ENCODE measurements at regions not wholly inside any gene's neighbourhood (a gene's known extent, or its start where the extent isn't known, plus 50 kb on each side); places are given as distances from the start of the nearest gene placed in this dataset.

GRCh38 chr5:58138791-58139190 lies 321.1 kb downstream of the PLK2 start:
- Histone ChIP-seq H3K27ac (ENCODE audit: insufficient read depth in 1 of 2, low read depth in 1 of 2, low read length in 2 of 2, poor library complexity in 1 of 2, severe bottlenecking in 2 of 2) (no peak overlapping the region), H3K27me3 (replicated peaks in 2 of 5; ENCODE audit: control insufficient read depth in 4 of 5, insufficient read depth in 5 of 5, low read length in 4 of 5) (no peaks in the 10 kb centered on the region), H3K4me1 (ENCODE audit: control extremely low read depth in 1 of 4, control insufficient read depth in 4 of 4, insufficient read depth in 4 of 4, low read length in 3 of 4) (no peaks in the 10 kb centered on the region), H3K4me3 (ENCODE audit: control insufficient read depth in 1 of 7, extremely low read depth in 1 of 7, insufficient read depth in 4 of 7, low read depth in 2 of 7, low read length in 6 of 7) (no peak overlapping the region), H3K9me3 (ENCODE audit: control extremely low read depth in 1 of 5, control insufficient read depth in 4 of 5, insufficient read depth in 2 of 5, low read depth in 1 of 5, low read length in 4 of 5) (peaks cover 0 to 2% (median 0%) of the 10 kb centered on the region in 5 experiments), H3K36me3 (ENCODE audit: control insufficient read depth in 4 of 4, insufficient read depth in 4 of 4, low read length in 3 of 4) (no peaks in the 10 kb centered on the region)
- no peak for DNase-seq
- WGBS (ENCODE audit: insufficient coverage): 100% methylated on average over 2 of the region's 2 CpGs
- ChIA-PET CTCF (no interaction called here), POLR2A (no interaction called here)

- no peaks in the 10 kb centered on the region for H3K4me1 ChIP-seq (ENCODE audit: control extremely low read depth in 1 of 4, control insufficient read depth in 4 of 4, insufficient read depth in 4 of 4, low read length in 3 of 4)
- H3K27me3 ChIP-seq (replicated peaks in 2 of 5; ENCODE audit: control insufficient read depth in 4 of 5, insufficient read depth in 5 of 5, low read length in 4 of 5): no peaks in the 10 kb centered on the region
- 83% methylated on average over 2 of the region's 5 CpGs for WGBS (ENCODE audit: insufficient coverage)
- no peaks in the 10 kb centered on the region for H3K9me3 ChIP-seq (ENCODE audit: control extremely low read depth in 1 of 5, control insufficient read depth in 4 of 5, insufficient read depth in 2 of 5, low read depth in 1 of 5, low read length in 4 of 5)
- CTCF ChIA-PET: no interaction called here
- POLR2A ChIA-PET: no interaction called here
- H3K36me3 ChIP-seq (ENCODE audit: control insufficient read depth in 4 of 4, insufficient read depth in 4 of 4, low read length in 3 of 4): no peaks in the 10 kb centered on the region
- no peak overlapping the region for H3K27ac ChIP-seq (ENCODE audit: insufficient read depth in 1 of 2, low read depth in 1 of 2, low read length in 2 of 2, poor library complexity in 1 of 2, severe bottlenecking in 2 of 2)
- DNase-seq: no peak
- no peak overlapping the region for H3K4me3 ChIP-seq (ENCODE audit: control insufficient read depth in 1 of 7, extremely low read depth in 1 of 7, insufficient read depth in 4 of 7, low read depth in 2 of 7, low read length in 6 of 7)
Observed at GRCh38 chr5:58136406-58136805, 323.5 kb downstream of the PLK2 start.

GRCh38 chr5:58135571-58136335 lies 324.1 kb downstream of the PLK2 start:
- ChIA-PET POLR2A (no interaction called here), CTCF (no interaction called here)
- Histone ChIP-seq H3K27me3 (replicated peaks in 2 of 5; ENCODE audit: control insufficient read depth in 4 of 5, insufficient read depth in 5 of 5, low read length in 4 of 5) (no peaks in the 10 kb centered on the region), H3K4me3 (ENCODE audit: control insufficient read depth in 1 of 7, extremely low read depth in 1 of 7, insufficient read depth in 4 of 7, low read depth in 2 of 7, low read length in 6 of 7) (no peak overlapping the region), H3K27ac (ENCODE audit: insufficient read depth in 1 of 2, low read depth in 1 of 2, low read length in 2 of 2, poor library complexity in 1 of 2, severe bottlenecking in 2 of 2) (no peak overlapping the region), H3K4me1 (ENCODE audit: control extremely low read depth in 1 of 4, control insufficient read depth in 4 of 4, insufficient read depth in 4 of 4, low read length in 3 of 4) (no peaks in the 10 kb centered on the region), H3K36me3 (ENCODE audit: control insufficient read depth in 4 of 4, insufficient read depth in 4 of 4, low read length in 3 of 4) (no peaks in the 10 kb centered on the region), H3K9me3 (ENCODE audit: control extremely low read depth in 1 of 5, control insufficient read depth in 4 of 5, insufficient read depth in 2 of 5, low read depth in 1 of 5, low read length in 4 of 5) (no peaks in the 10 kb centered on the region)
- no CpG with 5 or more reads among the region's 5 CpGs for WGBS (ENCODE audit: insufficient coverage)
- no peak for DNase-seq

GRCh38 chr5:58133631-58134296 lies 326.1 kb downstream of the PLK2 start:
- WGBS (ENCODE audit: insufficient coverage): 100% methylated on average over 1 of the region's 5 CpGs
- Histone ChIP-seq H3K9me3 (ENCODE audit: control extremely low read depth in 1 of 5, control insufficient read depth in 4 of 5, insufficient read depth in 2 of 5, low read depth in 1 of 5, low read length in 4 of 5) (no peaks in the 10 kb centered on the region), H3K4me1 (ENCODE audit: control extremely low read depth in 1 of 4, control insufficient read depth in 4 of 4, insufficient read depth in 4 of 4, low read length in 3 of 4) (no peaks in the 10 kb centered on the region), H3K27ac (ENCODE audit: insufficient read depth in 1 of 2, low read depth in 1 of 2, low read length in 2 of 2, poor library complexity in 1 of 2, severe bottlenecking in 2 of 2) (no peak overlapping the region), H3K36me3 (ENCODE audit: control insufficient read depth in 4 of 4, insufficient read depth in 4 of 4, low read length in 3 of 4) (no peaks in the 10 kb centered on the region), H3K4me3 (ENCODE audit: control insufficient read depth in 1 of 7, extremely low read depth in 1 of 7, insufficient read depth in 4 of 7, low read depth in 2 of 7, low read length in 6 of 7) (no peak overlapping the region), H3K27me3 (replicated peaks in 2 of 5; ENCODE audit: control insufficient read depth in 4 of 5, insufficient read depth in 5 of 5, low read length in 4 of 5) (no peaks in the 10 kb centered on the region)
- ChIA-PET CTCF (no interaction called here), POLR2A (no interaction called here)
- DNase-seq: no peak

GRCh38 chr5:58133216-58133615 lies 326.7 kb downstream of the PLK2 start:
- ChIA-PET POLR2A (no interaction called here), CTCF (no interaction called here)
- Histone ChIP-seq H3K27ac (ENCODE audit: insufficient read depth in 1 of 2, low read depth in 1 of 2, low read length in 2 of 2, poor library complexity in 1 of 2, severe bottlenecking in 2 of 2) (no peak overlapping the region), H3K9me3 (ENCODE audit: control extremely low read depth in 1 of 5, control insufficient read depth in 4 of 5, insufficient read depth in 2 of 5, low read depth in 1 of 5, low read length in 4 of 5) (no peaks in the 10 kb centered on the region), H3K4me1 (ENCODE audit: control extremely low read depth in 1 of 4, control insufficient read depth in 4 of 4, insufficient read depth in 4 of 4, low read length in 3 of 4) (no peaks in the 10 kb centered on the region), H3K4me3 (ENCODE audit: control insufficient read depth in 1 of 7, extremely low read depth in 1 of 7, insufficient read depth in 4 of 7, low read depth in 2 of 7, low read length in 6 of 7) (no peak overlapping the region), H3K27me3 (replicated peaks in 2 of 5; ENCODE audit: control insufficient read depth in 4 of 5, insufficient read depth in 5 of 5, low read length in 4 of 5) (no peaks in the 10 kb centered on the region), H3K36me3 (ENCODE audit: control insufficient read depth in 4 of 4, insufficient read depth in 4 of 4, low read length in 3 of 4) (no peaks in the 10 kb centered on the region)
- 95% methylated on average over 7 of the region's 7 CpGs for WGBS (ENCODE audit: insufficient coverage)
- no peak for DNase-seq

- no peaks in the 10 kb centered on the region for H3K27me3 ChIP-seq (replicated peaks in 2 of 5; ENCODE audit: control insufficient read depth in 4 of 5, insufficient read depth in 5 of 5, low read length in 4 of 5)
- no peaks in the 10 kb centered on the region for H3K4me1 ChIP-seq (ENCODE audit: control extremely low read depth in 1 of 4, control insufficient read depth in 4 of 4, insufficient read depth in 4 of 4, low read length in 3 of 4)
- ChIA-PET CTCF (no interaction called here), POLR2A (no interaction called here)
- H3K9me3 ChIP-seq (ENCODE audit: control extremely low read depth in 1 of 5, control insufficient read depth in 4 of 5, insufficient read depth in 2 of 5, low read depth in 1 of 5, low read length in 4 of 5): no peaks in the 10 kb centered on the region
- DNase-seq: no peak
- no peak overlapping the region for H3K4me3 ChIP-seq (ENCODE audit: control insufficient read depth in 1 of 7, extremely low read depth in 1 of 7, insufficient read depth in 4 of 7, low read depth in 2 of 7, low read length in 6 of 7)
- WGBS (ENCODE audit: insufficient coverage): 98% methylated on average over 8 of the region's 11 CpGs
- no peaks in the 10 kb centered on the region for H3K36me3 ChIP-seq (ENCODE audit: control insufficient read depth in 4 of 4, insufficient read depth in 4 of 4, low read length in 3 of 4)
- H3K27ac ChIP-seq (ENCODE audit: insufficient read depth in 1 of 2, low read depth in 1 of 2, low read length in 2 of 2, poor library complexity in 1 of 2, severe bottlenecking in 2 of 2): no peak overlapping the region
Observed at GRCh38 chr5:58127255-58128220, 332.3 kb downstream of the PLK2 start.

GRCh38 chr5:58123501-58123900 lies 336.4 kb downstream of the PLK2 start:
- Histone ChIP-seq H3K4me3 (ENCODE audit: control insufficient read depth in 1 of 7, extremely low read depth in 1 of 7, insufficient read depth in 4 of 7, low read depth in 2 of 7, low read length in 6 of 7) (no peak overlapping the region), H3K4me1 (ENCODE audit: control extremely low read depth in 1 of 4, control insufficient read depth in 4 of 4, insufficient read depth in 4 of 4, low read length in 3 of 4) (no peaks in the 10 kb centered on the region), H3K27me3 (replicated peaks in 2 of 5; ENCODE audit: control insufficient read depth in 4 of 5, insufficient read depth in 5 of 5, low read length in 4 of 5) (no peaks in the 10 kb centered on the region), H3K27ac (ENCODE audit: insufficient read depth in 1 of 2, low read depth in 1 of 2, low read length in 2 of 2, poor library complexity in 1 of 2, severe bottlenecking in 2 of 2) (no peak overlapping the region), H3K36me3 (ENCODE audit: control insufficient read depth in 4 of 4, insufficient read depth in 4 of 4, low read length in 3 of 4) (no peaks in the 10 kb centered on the region), H3K9me3 (ENCODE audit: control extremely low read depth in 1 of 5, control insufficient read depth in 4 of 5, insufficient read depth in 2 of 5, low read depth in 1 of 5, low read length in 4 of 5) (no peaks in the 10 kb centered on the region)
- no peak for DNase-seq
- WGBS (ENCODE audit: insufficient coverage): 91% methylated on average over 3 of the region's 4 CpGs
- ChIA-PET CTCF (interaction anchor here (0.6 kb wide), 1 partner anchor 11 kb away, joined by 3 read pairs; no protein-coding TSS in a partner anchor), POLR2A (no interaction called here)

Measured in common myeloid progenitor, CD34-positive (primary cell).